GM19238 (cell line): ENCODE measurements at regions not wholly inside any gene's neighbourhood (a gene's known extent, or its start where the extent isn't known, plus 50 kb on each side); places are given as distances from the start of the nearest gene placed in this dataset.
"Not testable (repeated sequence)": the region's sequence is repeated elsewhere in the genome, so short reads cannot be mapped to it uniquely, and the experiment has no call there.

ENCODE experiments used
- DNase-seq: peaks from one replicate; pipeline ENCODE4 v3.0.0; 2011; ENCODE audit warnings: low spot score; ENCODE audit not compliant: insufficient read length

DNA sequence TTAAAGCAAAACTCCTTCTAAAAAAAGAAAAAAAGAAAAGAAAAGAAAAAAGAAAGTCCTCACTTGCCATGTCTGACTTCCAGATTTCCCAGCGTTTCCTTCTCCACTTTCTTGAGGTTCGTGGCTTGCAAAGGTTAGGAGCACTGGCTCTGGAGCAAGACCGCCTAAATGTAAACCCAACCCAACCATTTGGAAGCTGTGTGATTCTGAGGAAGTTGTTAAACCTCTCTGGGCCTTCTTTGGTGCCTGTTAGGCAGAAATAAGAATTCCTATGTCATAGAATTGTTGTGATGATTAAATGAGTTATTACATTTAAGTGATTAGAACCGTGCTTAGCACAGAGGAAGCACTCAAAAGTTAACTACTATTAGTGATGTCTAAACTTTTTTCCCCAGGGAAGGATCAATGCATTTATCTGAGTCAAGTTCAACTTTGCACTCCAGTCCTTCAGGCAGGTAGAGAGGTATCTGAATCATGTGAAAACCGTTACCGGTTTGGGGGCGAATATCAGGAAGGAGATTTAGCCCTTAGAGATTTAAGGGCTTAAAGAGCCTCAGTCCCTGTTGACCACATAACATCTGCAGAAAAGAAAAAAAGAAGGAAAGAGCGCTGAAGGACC, 78.3 kb upstream of the HES1 start:
- no peak for DNase-seq

DNA sequence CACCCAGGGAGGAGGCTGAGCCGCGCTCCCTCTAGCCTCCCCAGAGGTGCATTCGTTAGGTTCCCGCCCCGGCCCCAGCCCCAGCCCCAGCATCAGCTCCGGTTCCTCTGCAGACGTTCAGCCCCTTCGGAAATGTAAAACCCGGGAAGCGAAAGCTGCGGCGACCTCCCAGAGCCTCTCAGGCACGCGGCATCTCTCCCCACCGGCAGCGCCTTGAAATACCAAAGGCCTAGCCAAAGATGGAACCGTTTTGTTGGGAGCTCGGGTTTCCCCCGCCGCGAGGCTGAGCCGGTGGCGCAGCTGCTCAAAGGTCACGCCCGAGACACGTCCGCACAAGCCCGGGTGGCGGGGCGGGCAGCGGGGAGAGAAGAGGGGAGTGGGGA, 77.8 kb upstream of the HES1 start:
- DNase-seq = peak; percentile 53

DNA sequence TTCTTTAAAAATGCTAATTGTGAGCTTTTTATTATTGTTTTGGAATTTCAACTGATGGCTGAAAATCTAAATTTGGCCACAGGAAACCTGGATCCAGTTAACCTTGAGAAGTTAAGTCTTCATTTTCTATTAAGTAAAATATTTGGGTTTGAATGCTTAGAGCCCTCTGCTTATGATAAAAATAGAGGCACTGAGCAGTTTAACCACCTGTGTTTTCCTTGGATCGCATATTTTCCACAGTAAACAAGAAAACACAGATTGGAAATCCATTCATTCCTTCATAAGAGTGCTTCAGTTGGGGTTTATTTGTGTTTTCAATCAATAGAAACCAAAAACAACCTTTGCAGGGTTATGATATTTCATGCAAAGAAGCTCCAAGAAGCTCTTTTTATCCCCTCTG, 77.2 kb upstream of the HES1 start:
- no peak for DNase-seq

DNA sequence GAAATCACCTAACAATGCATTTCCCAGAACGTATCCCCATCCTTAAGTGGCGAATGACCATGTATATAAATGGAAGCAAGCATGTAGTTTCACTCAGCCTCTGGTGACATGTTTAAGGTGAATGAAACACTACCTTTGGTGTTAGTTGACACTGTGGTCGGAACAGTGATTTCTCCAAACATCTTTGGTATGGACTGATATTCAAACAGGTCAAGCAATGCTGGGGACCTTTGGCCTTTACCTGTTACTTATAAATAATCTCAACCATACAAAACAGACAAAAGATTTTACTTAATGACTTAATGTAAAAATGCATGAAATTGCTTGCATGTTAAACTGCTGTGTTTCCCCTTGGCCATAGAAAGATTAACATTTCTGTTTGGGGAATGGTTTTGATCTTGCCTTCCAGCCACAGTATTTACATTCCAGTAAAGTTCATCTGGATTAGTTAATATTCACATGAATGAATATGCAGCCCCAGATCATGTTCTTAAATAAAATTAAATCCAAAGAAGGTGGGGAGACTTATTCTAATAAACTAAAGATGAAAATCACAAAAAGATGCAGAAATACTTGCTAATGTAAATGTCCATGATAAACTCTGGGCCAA, 74.4 kb upstream of the HES1 start:
- DNase-seq = no peak

DNA sequence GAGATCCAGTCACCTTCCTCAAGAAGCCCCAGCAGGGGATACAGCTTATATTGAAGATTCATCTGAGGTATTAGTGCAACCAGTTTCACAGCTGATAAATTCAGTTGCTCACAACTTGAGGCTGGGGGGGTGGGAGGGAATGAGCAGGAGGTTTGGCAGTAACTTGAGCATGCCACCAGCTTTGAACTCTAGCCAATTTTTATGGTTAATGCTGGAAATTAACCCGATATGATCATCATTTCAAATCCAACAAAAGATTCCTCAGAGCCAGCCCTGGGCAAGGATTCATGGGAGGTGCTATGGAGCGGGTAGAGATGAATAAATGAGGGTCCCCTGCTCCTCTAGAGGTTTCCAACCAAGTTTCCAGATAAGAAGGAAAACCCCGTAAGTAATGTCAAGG, 73.1 kb upstream of the HES1 start:
- no peak for DNase-seq

DNA sequence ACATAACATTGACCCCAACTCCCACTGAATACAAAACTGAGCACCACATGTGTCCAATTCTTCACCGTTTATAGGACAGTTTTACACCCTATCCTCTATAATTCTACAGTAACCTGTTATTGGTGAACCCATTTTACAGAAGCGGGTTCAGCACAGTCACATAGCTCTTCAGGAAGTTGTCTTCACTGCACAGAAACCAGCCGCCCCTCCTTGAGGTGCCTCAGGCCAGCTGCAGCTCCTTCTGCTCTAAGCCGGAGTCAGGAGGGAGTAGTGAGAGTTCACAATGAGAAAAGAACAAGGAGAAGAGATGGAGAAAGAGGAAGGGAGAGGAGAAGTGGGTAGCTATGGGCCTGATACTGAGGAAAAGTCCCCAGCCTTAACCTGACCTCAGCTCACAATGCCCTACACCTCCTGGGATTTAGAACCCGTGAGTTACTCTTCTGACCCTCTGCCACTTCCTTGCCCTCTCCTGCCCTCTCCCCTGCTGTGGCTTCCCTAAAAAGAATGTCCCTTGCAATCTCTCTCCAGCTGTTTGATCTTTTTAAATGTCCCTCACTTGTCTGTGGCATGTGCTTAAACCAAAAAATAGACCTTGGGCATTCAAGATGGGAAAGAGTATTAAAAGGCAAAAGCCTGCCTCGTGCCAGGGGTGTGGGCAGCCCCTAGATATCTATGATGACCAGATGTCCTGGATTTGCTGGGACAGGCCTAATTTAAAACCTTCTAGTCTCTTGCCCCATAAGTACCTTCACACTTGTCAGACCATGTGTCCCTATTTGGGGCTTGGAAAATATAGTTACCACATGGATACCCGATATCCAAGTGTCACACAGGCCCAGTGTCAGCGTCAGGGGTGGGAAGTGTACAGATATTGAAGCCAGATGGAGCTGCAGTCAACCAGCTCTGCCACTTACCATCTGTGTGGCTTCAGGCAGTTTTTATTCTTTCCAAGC, 71.3 kb upstream of the HES1 start:
- no peak for DNase-seq

DNA sequence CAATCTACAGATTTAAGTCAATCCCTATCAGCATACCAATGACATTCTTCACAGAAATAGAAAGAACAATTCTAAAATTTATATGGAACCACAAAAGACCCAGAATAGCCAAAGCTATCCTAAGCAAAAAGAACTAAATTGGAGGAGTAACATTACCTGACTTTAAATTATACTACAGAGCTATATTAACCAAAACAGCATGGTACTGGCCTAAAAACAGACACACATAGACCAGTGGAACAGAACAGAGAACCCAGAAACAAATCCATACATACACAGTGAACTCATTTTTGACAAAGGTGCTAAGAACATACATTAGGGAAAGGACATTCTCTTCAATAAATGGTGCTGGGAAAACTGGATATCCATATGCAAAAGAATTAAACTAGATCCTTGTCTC, 68.6 kb upstream of the HES1 start:
- not testable (repeated sequence) for DNase-seq

DNA sequence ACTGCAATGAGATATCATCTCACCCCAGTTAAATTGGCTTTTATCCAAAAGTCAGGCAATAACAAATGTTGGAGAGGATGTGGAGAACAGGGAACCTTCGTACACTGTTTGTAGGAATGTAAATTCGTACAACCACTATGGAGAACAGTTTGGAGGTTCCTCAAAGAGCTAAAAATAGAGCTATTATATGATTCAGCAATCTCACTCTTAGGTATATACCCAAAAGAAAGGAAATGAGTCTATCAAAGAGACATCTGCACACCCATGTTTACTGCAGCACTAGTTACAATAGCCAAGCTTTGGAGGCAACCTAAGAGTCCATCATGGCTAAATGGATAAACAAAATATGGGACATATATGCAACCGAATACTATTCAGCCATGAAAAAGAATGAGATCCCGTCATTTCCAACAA, 68.0 kb upstream of the HES1 start:
- DNase-seq = no peak

DNA sequence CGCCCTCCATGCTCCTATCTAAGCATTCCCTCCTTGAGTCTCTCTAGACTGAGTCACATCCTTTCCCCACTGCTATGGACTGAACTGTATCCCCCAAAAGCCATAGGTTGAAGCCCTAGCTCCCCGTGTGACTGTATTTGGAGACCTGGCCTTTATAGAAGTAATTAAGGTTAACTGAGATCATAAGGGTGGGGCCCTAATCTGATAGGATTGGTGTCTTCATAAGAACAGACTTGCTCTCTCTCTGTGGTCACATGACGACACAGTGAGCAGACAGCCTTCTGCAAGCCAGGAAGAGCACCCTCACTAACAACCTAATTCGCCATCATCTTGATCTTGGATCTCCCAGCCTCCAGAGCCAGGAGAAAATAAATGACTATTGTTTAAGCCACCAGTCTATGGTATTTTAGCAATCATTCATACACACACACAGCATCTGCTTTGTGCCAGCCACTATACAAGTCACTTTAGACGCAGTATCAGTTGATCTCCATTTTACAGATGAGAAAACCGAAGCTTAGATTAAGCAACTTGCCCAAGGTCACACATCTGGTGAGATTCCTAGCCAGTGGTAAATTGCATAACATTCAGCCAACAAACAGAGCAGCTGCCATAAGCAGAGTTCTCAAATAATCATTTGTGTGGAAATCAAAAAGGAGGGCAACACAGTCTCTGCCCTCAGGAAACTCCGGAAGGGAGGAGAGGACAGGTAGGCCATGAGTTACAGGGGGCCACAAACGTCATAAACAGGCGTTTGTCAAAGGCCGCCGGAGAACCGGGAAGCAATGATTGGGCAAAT, 66.3 kb upstream of the HES1 start:
- no peak for DNase-seq

DNA sequence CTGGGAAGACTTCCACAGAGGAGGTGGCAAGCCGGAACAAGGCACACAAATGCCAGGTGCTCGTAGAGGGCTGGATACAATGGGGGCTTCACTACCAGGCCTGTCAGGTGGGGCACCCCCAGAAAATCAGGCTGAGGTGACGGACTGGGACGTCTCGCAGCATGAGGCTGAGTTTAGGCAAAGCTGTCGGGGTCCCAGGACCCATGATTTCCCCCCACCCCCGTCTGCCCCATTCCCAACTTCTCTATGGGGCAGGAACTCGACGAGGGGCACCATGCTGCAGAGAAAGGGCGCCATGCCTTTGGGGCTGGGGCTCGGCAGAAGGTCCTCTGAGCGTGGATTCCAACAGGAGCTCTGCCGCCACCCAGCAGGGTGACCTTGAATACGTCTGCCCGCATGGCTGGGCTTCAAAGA, 65.7 kb upstream of the HES1 start:
- DNase-seq = no peak

DNA sequence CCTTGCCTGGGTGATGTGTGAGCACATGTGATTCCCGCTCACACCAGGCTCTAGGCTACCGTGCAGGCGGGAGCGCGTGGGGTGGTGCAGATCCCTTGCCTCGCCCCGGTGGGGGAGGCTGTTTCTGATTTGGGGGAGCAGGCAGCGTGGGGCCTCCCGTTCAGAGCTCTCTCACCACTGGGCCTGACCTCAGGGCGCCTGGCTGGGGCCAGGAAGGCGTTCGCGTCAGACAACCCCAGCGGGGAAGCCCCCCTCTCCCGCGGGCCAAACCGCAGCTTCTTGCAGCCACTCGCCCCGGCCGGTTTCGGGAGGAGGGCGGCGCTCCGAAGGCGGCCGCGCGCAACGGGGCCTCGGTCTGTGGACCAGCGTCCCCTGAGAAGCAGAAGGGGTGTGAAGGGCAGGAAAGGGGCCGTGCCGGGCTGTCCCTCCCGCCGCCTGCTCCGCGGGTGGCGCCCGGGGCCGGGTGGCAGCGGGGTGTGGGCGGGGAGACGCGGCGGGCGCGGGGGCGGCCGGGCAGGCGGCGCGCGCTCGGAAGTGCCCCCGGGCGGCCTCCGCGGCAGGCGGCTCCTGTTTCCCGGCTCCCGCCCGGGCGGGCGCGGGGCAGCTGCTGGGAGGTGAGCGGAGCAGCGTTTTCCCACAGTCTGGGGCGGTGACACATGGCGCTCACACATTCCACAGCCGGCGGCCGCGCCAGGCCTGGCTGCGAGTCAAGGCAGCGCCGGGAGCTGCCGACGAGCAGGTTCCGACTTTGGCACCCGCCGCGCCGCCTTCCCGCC, 65.1 kb upstream of the HES1 start:
- DNase-seq = peak; percentile 96

DNA sequence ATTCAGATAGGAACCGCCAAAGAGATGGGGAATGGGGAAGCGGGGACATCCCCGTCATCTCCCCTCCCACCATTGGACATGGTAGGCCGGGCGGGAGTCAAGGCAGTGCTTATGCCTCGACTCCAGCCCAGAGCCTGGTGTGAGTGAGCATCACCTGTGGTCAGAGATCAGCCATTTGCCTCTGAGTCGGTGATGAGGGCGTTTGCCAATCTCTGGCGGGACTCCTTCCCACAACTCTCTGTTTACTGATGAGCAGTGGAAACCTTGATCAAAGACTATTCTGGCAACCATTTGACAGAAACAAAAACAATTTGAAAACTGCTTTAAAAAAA, 63.9 kb upstream of the HES1 start:
- DNase-seq = no peak

DNA sequence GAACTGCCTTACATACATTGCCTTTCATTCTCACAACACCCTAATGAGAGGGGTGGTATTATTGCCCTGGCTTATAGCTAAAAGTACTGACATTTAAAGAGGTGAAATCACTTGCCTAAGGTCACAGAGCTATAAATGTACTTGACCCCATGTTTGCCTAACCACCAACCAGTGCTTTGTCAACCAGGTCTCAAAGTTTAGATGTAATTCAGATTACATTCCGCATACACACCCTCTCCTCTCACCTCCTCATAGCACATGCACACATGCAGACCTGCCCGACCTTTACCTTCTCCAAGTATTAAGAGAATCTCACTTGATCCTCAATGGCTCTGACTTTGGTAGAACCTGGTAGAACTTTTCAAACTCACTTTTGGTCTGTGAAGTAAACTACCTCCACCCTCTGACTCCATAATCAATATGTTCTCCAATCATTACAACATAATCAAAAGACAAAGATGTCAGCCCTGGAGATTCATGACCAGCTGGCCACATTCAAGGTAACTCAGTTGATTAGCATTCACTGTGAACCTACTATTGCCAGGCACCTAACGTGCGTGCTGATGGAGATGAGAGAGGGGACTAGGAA, 63.2 kb upstream of the HES1 start:
- DNase-seq = no peak

DNA sequence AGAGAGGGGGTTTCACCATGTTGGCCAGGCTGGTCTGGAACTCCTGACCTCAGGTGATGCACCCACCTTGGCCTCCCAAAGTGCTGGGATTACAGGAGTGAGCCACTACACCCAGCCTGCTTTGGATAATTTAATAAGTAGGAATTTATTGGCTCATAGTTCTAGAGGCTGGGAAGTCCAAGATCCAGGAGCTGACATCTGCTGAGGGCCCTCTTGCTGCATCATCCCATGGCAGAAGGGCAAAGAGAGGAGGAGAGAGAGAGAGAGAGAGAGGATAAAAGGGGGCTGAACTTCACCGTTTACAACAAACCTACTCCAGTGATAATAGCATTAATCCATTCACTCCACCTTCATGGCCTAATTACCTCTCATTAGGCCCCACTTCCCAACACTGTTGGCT, 62.0 kb upstream of the HES1 start:
- no peak for DNase-seq

DNA sequence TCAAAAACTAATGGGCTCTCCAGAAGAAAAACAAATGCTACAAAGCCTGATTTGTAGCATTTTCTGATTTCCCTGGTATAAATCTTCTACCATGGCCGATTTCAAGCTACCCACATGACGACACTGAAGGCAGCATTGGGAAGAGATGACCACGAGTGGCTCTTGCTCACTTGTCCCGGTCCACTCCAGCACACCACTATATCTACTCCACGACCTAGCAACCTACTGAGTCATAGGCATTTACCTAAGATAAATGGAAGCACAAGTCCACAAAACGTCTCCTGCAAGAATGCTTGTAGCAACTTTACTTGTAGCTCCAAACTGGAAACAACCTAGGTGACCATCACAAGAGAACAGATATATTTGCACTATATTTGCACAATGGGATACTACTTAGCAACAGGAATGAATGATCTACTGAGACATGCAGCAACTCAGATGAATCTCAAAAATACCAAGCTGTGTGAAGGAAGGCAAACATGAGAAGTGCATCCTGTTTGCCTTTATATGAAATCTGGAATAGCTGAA, 60.8 kb upstream of the HES1 start:
- no peak for DNase-seq

DNA sequence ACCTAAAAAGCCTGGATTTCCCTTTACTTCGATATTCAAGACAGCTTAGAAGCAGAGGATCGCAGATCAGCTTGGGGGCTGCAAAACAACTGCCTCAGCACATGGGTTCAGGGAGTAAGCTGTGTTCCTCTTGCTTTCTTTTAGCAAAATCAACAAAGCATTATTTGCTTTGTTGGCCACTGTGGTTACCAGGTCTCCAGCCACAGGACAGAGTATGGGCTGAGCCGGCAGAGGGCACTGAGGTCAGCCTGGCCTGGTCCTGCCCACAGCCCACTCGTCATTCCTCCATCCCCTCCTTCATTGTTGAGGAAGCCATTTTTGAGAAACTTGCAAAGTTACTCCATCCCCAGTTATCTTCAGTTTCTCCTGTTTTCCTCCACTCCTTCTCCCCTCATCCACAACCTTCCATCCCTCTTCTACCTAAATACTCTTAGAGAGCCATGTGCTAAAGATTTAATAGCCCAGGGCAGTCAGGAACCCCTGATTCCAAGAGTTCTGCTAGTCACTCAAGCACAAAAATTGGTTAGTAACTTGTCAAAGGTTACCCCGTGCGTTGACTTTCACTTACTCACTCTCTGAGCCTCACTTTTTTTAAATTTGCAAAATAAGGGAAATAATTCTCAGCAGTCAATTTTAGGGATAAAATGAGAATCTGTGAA, 60.0 kb upstream of the HES1 start:
- no peak for DNase-seq

DNA sequence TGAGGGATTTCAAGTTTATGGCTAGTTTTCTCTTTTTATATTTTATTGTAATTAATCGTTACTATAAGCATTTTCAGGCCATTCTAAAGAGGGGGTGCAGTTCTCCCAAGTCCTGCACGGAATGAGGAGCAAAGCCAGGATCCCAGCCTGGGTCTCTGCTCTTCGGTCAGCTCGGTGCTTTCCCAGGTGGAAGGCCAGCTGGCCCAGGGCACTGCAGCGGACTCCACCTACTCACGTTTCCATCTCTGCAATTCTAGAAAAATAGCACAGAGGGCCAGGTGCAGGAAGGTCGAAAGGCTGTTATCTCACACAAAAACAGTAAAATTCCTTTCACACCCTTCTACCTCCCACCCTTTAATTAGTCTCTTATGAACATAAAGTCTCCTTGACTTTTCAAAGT, 59.5 kb upstream of the HES1 start:
- no peak for DNase-seq

DNA sequence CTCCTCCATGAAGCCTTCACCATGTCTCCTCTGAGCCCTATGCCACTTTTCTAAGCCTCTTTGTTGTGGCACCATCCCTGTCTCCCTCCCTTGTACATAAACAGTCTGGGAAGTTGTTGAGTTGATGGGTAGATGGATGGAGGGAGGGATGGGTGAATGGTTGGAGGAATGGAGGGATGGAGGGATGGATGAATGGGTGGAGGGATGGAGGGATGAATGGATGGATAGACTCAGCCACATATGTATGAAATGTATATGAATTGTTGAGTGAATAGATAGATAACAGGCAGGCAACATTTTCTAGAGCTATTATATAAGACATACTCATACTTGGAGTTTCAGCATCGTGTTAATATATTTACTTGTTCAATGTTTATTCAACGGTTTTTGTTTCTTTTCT, 58.3 kb upstream of the HES1 start:
- DNase-seq = no peak

DNA sequence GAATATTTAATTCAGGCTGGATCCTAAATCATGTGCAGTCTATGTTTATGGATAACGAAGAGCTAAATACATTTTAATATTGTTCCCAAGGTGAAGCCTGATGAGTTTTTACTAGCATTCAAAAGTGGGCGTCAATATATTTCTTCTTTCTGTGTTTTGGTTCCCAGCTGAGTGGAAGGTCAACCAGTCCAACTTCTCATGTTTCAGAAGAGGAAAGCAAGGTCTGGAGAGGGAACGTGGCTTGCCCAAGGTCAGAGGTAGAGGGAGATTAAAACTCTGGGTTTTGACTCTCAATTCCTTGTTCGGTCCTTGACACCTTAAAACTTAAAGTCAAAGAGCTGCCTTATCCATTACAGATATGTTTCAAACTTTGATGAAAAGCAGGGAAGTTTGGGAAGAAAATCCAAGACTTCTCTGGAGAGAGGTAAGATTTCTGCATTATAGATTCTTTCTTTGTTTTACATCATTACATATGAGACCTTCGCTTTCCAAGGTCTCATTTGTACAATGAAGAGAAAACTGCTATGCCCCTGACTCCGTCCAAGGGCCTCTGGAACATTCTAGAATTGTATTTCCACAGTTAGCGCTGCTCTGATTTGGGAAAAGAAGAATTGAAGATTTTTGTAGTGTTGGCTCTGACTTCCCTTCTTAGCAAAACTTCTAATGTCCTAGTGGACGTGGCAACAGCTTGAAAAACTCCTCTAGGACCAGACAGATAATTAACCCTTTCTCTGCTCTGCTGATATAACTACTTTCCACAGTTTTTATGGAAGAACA, 57.7 kb upstream of the HES1 start:
- no peak for DNase-seq
